ENCODE measurements at regions not wholly inside any gene's neighbourhood (a gene's known extent, or its start where the extent isn't known, plus 50 kb on each side); places are given as distances from the start of the nearest gene placed in this dataset.

DNA sequence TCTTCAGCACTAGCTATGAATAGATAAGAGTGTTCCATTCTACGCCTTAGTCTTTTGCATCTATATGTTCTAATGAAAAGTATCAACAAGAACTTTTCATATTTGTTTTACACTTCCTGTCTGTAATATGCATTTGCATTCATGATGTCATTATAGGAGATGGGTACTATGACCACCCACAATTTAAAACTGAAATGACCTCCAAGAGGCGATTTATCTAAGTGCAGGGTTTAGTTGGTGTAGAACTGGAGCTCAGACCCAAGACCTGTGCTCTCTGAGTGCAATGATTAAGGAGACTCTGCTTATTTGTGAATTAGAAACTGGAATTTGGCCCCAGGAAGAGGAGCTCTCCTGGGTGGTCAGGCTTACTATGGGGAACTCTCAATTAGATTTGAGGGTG lies 289.1 kb downstream of the ETS1 start:
- TF ChIP-seq, protein P1, sequence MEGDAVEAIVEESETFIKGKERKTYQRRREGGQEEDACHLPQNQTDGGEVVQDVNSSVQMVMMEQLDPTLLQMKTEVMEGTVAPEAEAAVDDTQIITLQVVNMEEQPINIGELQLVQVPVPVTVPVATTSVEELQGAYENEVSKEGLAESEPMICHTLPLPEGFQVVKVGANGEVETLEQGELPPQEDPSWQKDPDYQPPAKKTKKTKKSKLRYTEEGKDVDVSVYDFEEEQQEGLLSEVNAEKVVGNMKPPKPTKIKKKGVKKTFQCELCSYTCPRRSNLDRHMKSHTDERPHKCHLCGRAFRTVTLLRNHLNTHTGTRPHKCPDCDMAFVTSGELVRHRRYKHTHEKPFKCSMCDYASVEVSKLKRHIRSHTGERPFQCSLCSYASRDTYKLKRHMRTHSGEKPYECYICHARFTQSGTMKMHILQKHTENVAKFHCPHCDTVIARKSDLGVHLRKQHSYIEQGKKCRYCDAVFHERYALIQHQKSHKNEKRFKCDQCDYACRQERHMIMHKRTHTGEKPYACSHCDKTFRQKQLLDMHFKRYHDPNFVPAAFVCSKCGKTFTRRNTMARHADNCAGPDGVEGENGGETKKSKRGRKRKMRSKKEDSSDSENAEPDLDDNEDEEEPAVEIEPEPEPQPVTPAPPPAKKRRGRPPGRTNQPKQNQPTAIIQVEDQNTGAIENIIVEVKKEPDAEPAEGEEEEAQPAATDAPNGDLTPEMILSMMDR (IDR thresholded peaks at IDR 0.05), result no peak
- TF ChIP-seq POLR2A (IDR thresholded peaks at IDR 0.05; ENCODE audit: low read depth) (no peak), POLR2AphosphoS5 (IDR thresholded peaks at IDR 0.05) (no peak)
